Fibroblast of lung (primary cell): ENCODE measurements at regions not wholly inside any gene's neighbourhood (a gene's known extent, or its start where the extent isn't known, plus 50 kb on each side); places are given as distances from the start of the nearest gene placed in this dataset.

Source experiments
- EZH2 ChIP-seq: IDR thresholded peaks from 2 replicates; pipeline ENCODE4 v1.5.1; 2012; ENCODE audit warnings: low read length, control low read depth, mild to moderate bottlenecking; ENCODE audit errors: missing control alignments
- TF ChIP-seq, protein P1 (sequence below), 2 donors: IDR thresholded peaks in 1 of 2; conservative IDR thresholded peaks in 1 of 2; 1 replicate in 1 of 2; 2 replicates in 1 of 2; pipeline ENCODE4 v1.5.1; 2011 to 2012; ENCODE audit warnings: low read length in 2 of 2, control low read depth in 1 of 2, inconsistent platforms in 1 of 2, low read depth in 1 of 2, mild to moderate bottlenecking in 1 of 2

- TF ChIP-seq EZH2: no peak
- TF ChIP-seq, protein P1, sequence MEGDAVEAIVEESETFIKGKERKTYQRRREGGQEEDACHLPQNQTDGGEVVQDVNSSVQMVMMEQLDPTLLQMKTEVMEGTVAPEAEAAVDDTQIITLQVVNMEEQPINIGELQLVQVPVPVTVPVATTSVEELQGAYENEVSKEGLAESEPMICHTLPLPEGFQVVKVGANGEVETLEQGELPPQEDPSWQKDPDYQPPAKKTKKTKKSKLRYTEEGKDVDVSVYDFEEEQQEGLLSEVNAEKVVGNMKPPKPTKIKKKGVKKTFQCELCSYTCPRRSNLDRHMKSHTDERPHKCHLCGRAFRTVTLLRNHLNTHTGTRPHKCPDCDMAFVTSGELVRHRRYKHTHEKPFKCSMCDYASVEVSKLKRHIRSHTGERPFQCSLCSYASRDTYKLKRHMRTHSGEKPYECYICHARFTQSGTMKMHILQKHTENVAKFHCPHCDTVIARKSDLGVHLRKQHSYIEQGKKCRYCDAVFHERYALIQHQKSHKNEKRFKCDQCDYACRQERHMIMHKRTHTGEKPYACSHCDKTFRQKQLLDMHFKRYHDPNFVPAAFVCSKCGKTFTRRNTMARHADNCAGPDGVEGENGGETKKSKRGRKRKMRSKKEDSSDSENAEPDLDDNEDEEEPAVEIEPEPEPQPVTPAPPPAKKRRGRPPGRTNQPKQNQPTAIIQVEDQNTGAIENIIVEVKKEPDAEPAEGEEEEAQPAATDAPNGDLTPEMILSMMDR (conservative IDR thresholded peaks at IDR 0.05 in 1 of 2, IDR thresholded peaks at IDR 0.05 in 1 of 2; ENCODE audit: low read depth in 1 of 2, low read length in 2 of 2): no peak
Observed at GRCh38 chr5:73274881-73275663, 102.1 kb downstream of the TMEM174 start.
